ENCODE measurements at regions not wholly inside any gene's neighbourhood (a gene's known extent, or its start where the extent isn't known, plus 50 kb on each side); places are given as distances from the start of the nearest gene placed in this dataset.

GRCh38 chr3:6251612-6252400 is 609.1 kb upstream of the GRM7 start:
- Mint-ChIP-seq H3K27ac (no peak overlapping the region), H3K27me3 (ENCODE audit: low read depth) (no peaks in the 10 kb centered on the region), H3K4me1 (peaks cover 19% of the 10 kb centered on the region), H3K4me3 (no peak overlapping the region), H3K36me3 (no peaks in the 10 kb centered on the region), H3K9me3 (peaks cover 14% of the 10 kb centered on the region)
- DNase-seq (ENCODE audit: low spot score in 2 of 2, unreplicated experiment in 2 of 2): no peak
- TF ChIP-seq CTCF (IDR thresholded peaks at IDR 0.05; ENCODE audit: unreplicated experiment): no peak

GRCh38 chr3:6254490-6254889 is 606.4 kb upstream of the GRM7 start:
- Mint-ChIP-seq H3K4me1 (peaks cover 13% of the 10 kb centered on the region), H3K9me3 (peaks cover 14% of the 10 kb centered on the region), H3K27me3 (ENCODE audit: low read depth) (no peaks in the 10 kb centered on the region), H3K4me3 (no peak overlapping the region), H3K36me3 (no peaks in the 10 kb centered on the region), H3K27ac (no peak overlapping the region)
- no peak for DNase-seq (ENCODE audit: low spot score in 2 of 2, unreplicated experiment in 2 of 2)
- TF ChIP-seq CTCF (IDR thresholded peaks at IDR 0.05; ENCODE audit: unreplicated experiment): no peak

- peaks cover 14% of the 10 kb centered on the region for H3K9me3 Mint-ChIP-seq
- H3K36me3 Mint-ChIP-seq: no peaks in the 10 kb centered on the region
- no peak for TF ChIP-seq CTCF (IDR thresholded peaks at IDR 0.05; ENCODE audit: unreplicated experiment)
- no peak overlapping the region for H3K27ac Mint-ChIP-seq
- peaks cover 13% of the 10 kb centered on the region for H3K4me1 Mint-ChIP-seq
- H3K27me3 Mint-ChIP-seq (ENCODE audit: low read depth): no peaks in the 10 kb centered on the region
- no peak overlapping the region for H3K4me3 Mint-ChIP-seq
- DNase-seq (ENCODE audit: low spot score in 2 of 2, unreplicated experiment in 2 of 2): no peak
Observed at GRCh38 chr3:6255229-6255628, 605.7 kb upstream of the GRM7 start.

- H3K4me1 Mint-ChIP-seq: peaks cover 6% of the 10 kb centered on the region
- H3K27ac Mint-ChIP-seq: no peak overlapping the region
- H3K36me3 Mint-ChIP-seq: no peaks in the 10 kb centered on the region
- peaks cover 2% of the 10 kb centered on the region for H3K27me3 Mint-ChIP-seq (ENCODE audit: low read depth)
- H3K4me3 Mint-ChIP-seq: no peak overlapping the region
- TF ChIP-seq CTCF (IDR thresholded peaks at IDR 0.05; ENCODE audit: unreplicated experiment): no peak
- no peaks in the 10 kb centered on the region for H3K9me3 Mint-ChIP-seq
- DNase-seq (ENCODE audit: low spot score in 2 of 2, unreplicated experiment in 2 of 2): no peak
Observed at GRCh38 chr3:6260551-6261191, 600.2 kb upstream of the GRM7 start.

- H3K4me3 Mint-ChIP-seq: no peak overlapping the region
- H3K27ac Mint-ChIP-seq: no peak overlapping the region
- peaks cover 2% of the 10 kb centered on the region for H3K27me3 Mint-ChIP-seq (ENCODE audit: low read depth)
- DNase-seq (ENCODE audit: low spot score in 2 of 2, unreplicated experiment in 2 of 2): no peak
- no peaks in the 10 kb centered on the region for H3K9me3 Mint-ChIP-seq
- peaks cover 6% of the 10 kb centered on the region for H3K4me1 Mint-ChIP-seq
- TF ChIP-seq CTCF (IDR thresholded peaks at IDR 0.05; ENCODE audit: unreplicated experiment): no peak
- no peaks in the 10 kb centered on the region for H3K36me3 Mint-ChIP-seq
Observed at GRCh38 chr3:6262010-6262409, 598.9 kb upstream of the GRM7 start.

All from mesothelial cell of epicardium (in vitro differentiated cells).